Stomach (tissue), 4 donors: ENCODE measurements at regions not wholly inside any gene's neighbourhood (a gene's known extent, or its start where the extent isn't known, plus 50 kb on each side); places are given as distances from the start of the nearest gene placed in this dataset.

Experiments used
- POLR2A ChIP-seq, 4 donors: fragments of 450-650 bp; IDR thresholded peaks; one replicate each; pipeline ENCODE4 v1.6.1; 2016; ENCODE audit warnings: antibody characterized with exemption in 4 of 4, control low read depth in 2 of 4, mild to moderate bottlenecking in 1 of 4, moderate library complexity in 1 of 4
- POLR2AphosphoS5 ChIP-seq, 3 donors: sonication (generic); formaldehyde crosslinking; IDR thresholded peaks; one replicate each; pipeline ENCODE4 v1.6.1; 2016; ENCODE audit warnings: antibody characterized with exemption in 3 of 3
- TF ChIP-seq, protein P1 (sequence below), 7 experiments: fragments of 450-650 bp in 4 of 7; fragments of 200-600 bp in 3 of 7; sonication (generic) in 3 of 7; IDR thresholded peaks; one replicate each; pipeline ENCODE4 v1.5.1; 2016 to 2019; ENCODE audit warnings: antibody characterized with exemption in 7 of 7, control low read depth in 2 of 7, mild to moderate bottlenecking in 1 of 7

DNA sequence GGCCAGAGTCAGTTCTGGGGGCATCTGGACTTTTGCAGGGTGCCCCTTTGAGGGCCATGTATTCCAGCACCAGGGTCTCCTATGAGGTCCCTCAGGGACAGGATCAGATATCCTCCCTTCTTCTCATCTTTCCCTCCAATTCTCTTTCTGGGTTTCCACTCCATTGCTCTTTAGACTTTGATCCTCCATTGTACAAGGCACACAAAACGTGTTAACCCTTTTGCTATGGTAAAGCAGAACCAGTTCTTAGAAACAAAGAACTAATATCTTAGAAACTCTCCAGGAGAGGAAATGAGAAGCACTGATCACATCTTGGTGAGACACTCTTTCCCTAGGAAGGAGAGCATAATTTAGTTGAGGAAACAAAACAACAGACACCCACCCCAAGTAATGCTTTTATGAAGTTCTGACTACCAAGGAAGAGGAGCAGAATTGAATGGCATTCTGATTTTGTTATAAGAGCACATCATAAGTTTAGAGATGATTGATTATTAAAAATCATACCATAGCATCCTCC, 200.7 kb upstream of the NPY2R start:
- no peak for TF ChIP-seq POLR2AphosphoS5 (IDR thresholded peaks at IDR 0.05)
- TF ChIP-seq, protein P1, sequence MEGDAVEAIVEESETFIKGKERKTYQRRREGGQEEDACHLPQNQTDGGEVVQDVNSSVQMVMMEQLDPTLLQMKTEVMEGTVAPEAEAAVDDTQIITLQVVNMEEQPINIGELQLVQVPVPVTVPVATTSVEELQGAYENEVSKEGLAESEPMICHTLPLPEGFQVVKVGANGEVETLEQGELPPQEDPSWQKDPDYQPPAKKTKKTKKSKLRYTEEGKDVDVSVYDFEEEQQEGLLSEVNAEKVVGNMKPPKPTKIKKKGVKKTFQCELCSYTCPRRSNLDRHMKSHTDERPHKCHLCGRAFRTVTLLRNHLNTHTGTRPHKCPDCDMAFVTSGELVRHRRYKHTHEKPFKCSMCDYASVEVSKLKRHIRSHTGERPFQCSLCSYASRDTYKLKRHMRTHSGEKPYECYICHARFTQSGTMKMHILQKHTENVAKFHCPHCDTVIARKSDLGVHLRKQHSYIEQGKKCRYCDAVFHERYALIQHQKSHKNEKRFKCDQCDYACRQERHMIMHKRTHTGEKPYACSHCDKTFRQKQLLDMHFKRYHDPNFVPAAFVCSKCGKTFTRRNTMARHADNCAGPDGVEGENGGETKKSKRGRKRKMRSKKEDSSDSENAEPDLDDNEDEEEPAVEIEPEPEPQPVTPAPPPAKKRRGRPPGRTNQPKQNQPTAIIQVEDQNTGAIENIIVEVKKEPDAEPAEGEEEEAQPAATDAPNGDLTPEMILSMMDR (IDR thresholded peaks at IDR 0.05), result no peak
- no peak for TF ChIP-seq POLR2A (IDR thresholded peaks at IDR 0.05)
